Endothelial cell of umbilical vein (primary cell): ENCODE measurements at regions not wholly inside any gene's neighbourhood (a gene's known extent, or its start where the extent isn't known, plus 50 kb on each side); places are given as distances from the start of the nearest gene placed in this dataset. TPM values are rescaled to one million over a fixed set of nuclear protein-coding genes. Genes with fewer than 3 reads are reported as not detected.

ENCODE experiments used
- small RNA-seq: library from RNA; depleted of rRNA; stranded (forward); fragments of <200 nt; gene quantifications from one replicate; pipeline ENCODE3, GENCODE V24; 2012; ENCODE audit warnings: low replicate concordance, low read depth; ENCODE audit not compliant: insufficient read depth, insufficient read length

Small RNA genes in the stretch of these regions (small RNA-seq; reads per million reads assigned to genes)
- not detected for gene RNU6-639P
